DND-41 (cell line): ENCODE measurements at regions not wholly inside any gene's neighbourhood (a gene's known extent, or its start where the extent isn't known, plus 50 kb on each side); places are given as distances from the start of the nearest gene placed in this dataset.

ENCODE experiments used
- ATAC-seq: fragments of 200-7000 bp; cut with Tn5 transposase; 3 replicates; pipeline ENCODE4 v1.9.1; 2021; ENCODE audit warnings: low read depth; ENCODE audit not compliant: insufficient read depth
- DNase-seq: peaks from one replicate; pipeline ENCODE4 v3.0.0-alpha.2; 2020
- H2AFZ ChIP-seq: 2 replicates; pipeline ENCODE4 v1.6.0; 2012; ENCODE audit warnings: low read depth, low read length
- H3K27ac ChIP-seq: 2 replicates; pipeline ENCODE4 v1.5.1; 2012; ENCODE audit warnings: low read length, inconsistent platforms
- H3K27me3 ChIP-seq: fragments of 200-600 bp; sonication (generic); 2 replicates; pipeline ENCODE4 v1.6.0; 2012; ENCODE audit warnings: low read length, mild to moderate bottlenecking, inconsistent platforms; ENCODE audit not compliant: insufficient read depth, poor library complexity
- H3K36me3 ChIP-seq: 2 replicates; pipeline ENCODE4 v1.5.1; 2012; ENCODE audit warnings: low read length, inconsistent platforms; ENCODE audit not compliant: insufficient read depth
- H3K4me1 ChIP-seq: 2 replicates; pipeline ENCODE4 v1.5.1; 2012; ENCODE audit warnings: mild to moderate bottlenecking, low read length; ENCODE audit not compliant: insufficient read depth
- H3K4me2 ChIP-seq: 2 replicates; pipeline ENCODE4 v1.6.0; 2012; ENCODE audit warnings: mild to moderate bottlenecking, moderate library complexity, low read length, inconsistent platforms; ENCODE audit not compliant: insufficient read depth
- H3K4me3 ChIP-seq, 2 experiments: fragments of 200-600 bp in 1 of 2; shearing (Covaris generic) in 1 of 2; 2 replicates each; pipeline ENCODE4 v1.5.1; 2012 to 2016; ENCODE audit warnings: inconsistent platforms in 2 of 2, low read length in 2 of 2, mild to moderate bottlenecking in 2 of 2, low read depth in 1 of 2, moderate library complexity in 1 of 2
- H3K79me2 ChIP-seq: 2 replicates; pipeline ENCODE4 v1.6.0; 2012; ENCODE audit warnings: low read length, inconsistent platforms; ENCODE audit not compliant: insufficient read depth
- H3K9ac ChIP-seq: 2 replicates; pipeline ENCODE4 v1.6.0; 2012; ENCODE audit warnings: low read depth, mild to moderate bottlenecking, inconsistent platforms, low read length, moderate library complexity
- H3K9me3 ChIP-seq: 2 replicates; pipeline ENCODE4 v1.5.1; 2012; ENCODE audit warnings: low read length, moderate library complexity, mild to moderate bottlenecking, inconsistent platforms; ENCODE audit not compliant: insufficient read depth, severe bottlenecking
- H4K20me1 ChIP-seq: 2 replicates; pipeline ENCODE4 v1.6.0; 2012; ENCODE audit warnings: low read length; ENCODE audit not compliant: insufficient read depth
- CTCF ChIP-seq: IDR thresholded peaks from 2 replicates; pipeline ENCODE4 v1.5.1; 2012; ENCODE audit warnings: borderline replicate concordance, low read length, moderate library complexity, mild to moderate bottlenecking; ENCODE audit not compliant: poor library complexity, severe bottlenecking; ENCODE audit errors: extremely low read depth
- EZH2 ChIP-seq: IDR thresholded peaks from 3 replicates; pipeline ENCODE4 v1.6.1; 2012; ENCODE audit warnings: borderline replicate concordance, low read depth, mild to moderate bottlenecking, moderate library complexity, low read length, inconsistent platforms; ENCODE audit not compliant: severe bottlenecking

- no peak overlapping the region for H3K4me2 ChIP-seq
- H3K79me2 ChIP-seq, result no peaks in the 10 kb centered on the region
- ATAC-seq (no peak), DNase-seq (no peak)
- H3K4me1 ChIP-seq, result no peaks in the 10 kb centered on the region
- no peaks in the 10 kb centered on the region for H3K9me3 ChIP-seq
- no peaks in the 10 kb centered on the region for H4K20me1 ChIP-seq
- H3K27me3 ChIP-seq, result no peaks in the 10 kb centered on the region
- H3K9ac ChIP-seq, result no peak overlapping the region
- H3K4me3 ChIP-seq, result no peak overlapping the region
- H3K27ac ChIP-seq, result no peak overlapping the region
- TF ChIP-seq CTCF (no peak), EZH2 (no peak)
- H2AFZ ChIP-seq, result no peak overlapping the region
- no peaks in the 10 kb centered on the region for H3K36me3 ChIP-seq
Measured at GRCh38 chr4:41323706-41324105, 67.0 kb downstream of the UCHL1 start.

- no peak overlapping the region for H3K4me2 ChIP-seq
- H2AFZ ChIP-seq, result no peak overlapping the region
- H3K4me1 ChIP-seq, result no peaks in the 10 kb centered on the region
- no peaks in the 10 kb centered on the region for H4K20me1 ChIP-seq
- TF ChIP-seq EZH2, result no peak
- TF ChIP-seq CTCF, result no peak
- no peak for ATAC-seq
- no peak overlapping the region for H3K9ac ChIP-seq
- H3K27ac ChIP-seq, result no peak overlapping the region
- no peaks in the 10 kb centered on the region for H3K36me3 ChIP-seq
- DNase-seq, result no peak
- H3K4me3 ChIP-seq, result no peak overlapping the region
- H3K27me3 ChIP-seq, result no peaks in the 10 kb centered on the region
- no peaks in the 10 kb centered on the region for H3K79me2 ChIP-seq
- no peaks in the 10 kb centered on the region for H3K9me3 ChIP-seq
Measured at GRCh38 chr4:41324861-41325260, 68.1 kb downstream of the UCHL1 start.

GRCh38 chr4:41325901-41326300 is 69.2 kb downstream of the UCHL1 start:
- H3K4me2 ChIP-seq, result no peak overlapping the region
- ATAC-seq (no peak), DNase-seq (no peak)
- H3K4me1 ChIP-seq, result no peaks in the 10 kb centered on the region
- no peak overlapping the region for H3K4me3 ChIP-seq
- H3K27me3 ChIP-seq, result no peaks in the 10 kb centered on the region
- no peak overlapping the region for H2AFZ ChIP-seq
- H3K9me3 ChIP-seq, result no peaks in the 10 kb centered on the region
- no peak overlapping the region for H3K9ac ChIP-seq
- H3K36me3 ChIP-seq, result no peaks in the 10 kb centered on the region
- TF ChIP-seq EZH2 (no peak), CTCF (no peak)
- H3K27ac ChIP-seq, result no peak overlapping the region
- H3K79me2 ChIP-seq, result no peaks in the 10 kb centered on the region
- H4K20me1 ChIP-seq, result no peaks in the 10 kb centered on the region

- no peaks in the 10 kb centered on the region for H3K4me1 ChIP-seq
- no peak overlapping the region for H3K4me2 ChIP-seq
- no peak for TF ChIP-seq CTCF
- no peak for TF ChIP-seq EZH2
- no peaks in the 10 kb centered on the region for H4K20me1 ChIP-seq
- ATAC-seq, result no peak
- no peak overlapping the region for H3K27ac ChIP-seq
- no peaks in the 10 kb centered on the region for H3K79me2 ChIP-seq
- no peak overlapping the region for H2AFZ ChIP-seq
- H3K9me3 ChIP-seq, result no peaks in the 10 kb centered on the region
- H3K27me3 ChIP-seq, result no peaks in the 10 kb centered on the region
- no peaks in the 10 kb centered on the region for H3K36me3 ChIP-seq
- no peak overlapping the region for H3K9ac ChIP-seq
- H3K4me3 ChIP-seq, result no peak overlapping the region
- no peak for DNase-seq
Measured at GRCh38 chr4:41326776-41327175, 70.0 kb downstream of the UCHL1 start.
